ENCODE measurements at regions not wholly inside any gene's neighbourhood (a gene's known extent, or its start where the extent isn't known, plus 50 kb on each side); places are given as distances from the start of the nearest gene placed in this dataset.

DNA sequence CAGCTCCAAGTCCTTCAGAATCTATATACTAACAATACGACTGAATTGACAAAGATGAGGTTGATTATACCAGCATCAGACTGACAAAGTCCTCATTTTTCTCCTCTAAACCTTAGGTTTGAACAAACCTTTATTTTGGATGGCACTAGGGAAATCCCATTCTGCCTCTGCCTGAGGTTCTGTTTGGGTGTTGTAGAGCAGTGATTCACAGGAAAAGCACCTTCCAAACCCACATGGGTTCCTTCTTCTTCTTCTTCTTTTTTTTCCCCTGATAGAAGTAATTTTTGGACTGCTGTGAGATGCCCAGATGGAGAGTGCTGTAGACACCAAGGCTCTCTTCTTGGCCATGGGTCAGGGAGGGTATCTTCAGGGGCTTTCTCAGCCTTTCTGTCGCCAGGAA is 164.9 kb upstream of the PAPPA start:
- WGBS (ENCODE audit: low lambda C conversion rate): 94% methylated on average over 2 of the region's 2 CpGs
- ChIA-PET POLR2A (no interaction called here), CTCF (interaction anchor here (0.6 to 1.0 kb wide), 2 partner anchors 12 to 287 kb away, joined by 3 read pairs; no protein-coding TSS in a partner anchor)
- no peaks in the 10 kb centered on the region for H4K20me1 ChIP-seq (ENCODE audit: insufficient read depth)
- no peaks in the 10 kb centered on the region for H3K36me3 ChIP-seq (replicated peaks in 1 of 2; ENCODE audit: control insufficient read depth in 1 of 2, insufficient read depth in 2 of 2, low read length in 1 of 2)
- peaks cover 0 to 7% of the 10 kb centered on the region in 2 experiments; a peak in 1 of 4 replicates for H3K4me1 ChIP-seq (ENCODE audit: control insufficient read depth in 1 of 2, insufficient read depth in 2 of 2, low read depth in 1 of 2, low read length in 1 of 2)
- no peak overlapping the region for H3K27ac ChIP-seq (ENCODE audit: low read depth in 2 of 2, low read length in 1 of 2)
- H3K4me2 ChIP-seq: no peak overlapping the region
- H3K4me3 ChIP-seq (ENCODE audit: low read depth in 2 of 2, low read length in 1 of 2): no peak overlapping the region
- H3K79me2 ChIP-seq (ENCODE audit: insufficient read depth): no peaks in the 10 kb centered on the region
- no peaks in the 10 kb centered on the region for H3K27me3 ChIP-seq (ENCODE audit: insufficient read depth)
- H3F3A ChIP-seq (replicated peaks; ENCODE audit: insufficient read depth): peaks cover 13% of the 10 kb centered on the region
- TF ChIP-seq SIN3A (IDR thresholded peaks at IDR 0.05; ENCODE audit: borderline replicate concordance, low read depth, low read length) (no peak), ELF1 (IDR thresholded peaks at IDR 0.05) (no peak), FOSL2 (IDR thresholded peaks at IDR 0.05; ENCODE audit: borderline replicate concordance, low read depth) (no peak), GABPA (IDR thresholded peaks at IDR 0.05; ENCODE audit: low read depth) (no peak), EZH2phosphoT487 (IDR thresholded peaks at IDR 0.05; ENCODE audit: borderline replicate concordance, low read depth) (no peak), CHD2 (IDR thresholded peaks at IDR 0.05; ENCODE audit: low read length, partially characterized antibody) (no peak), RAD21 (IDR thresholded peaks at IDR 0.05; ENCODE audit: low read length) (no peak), RXRA (IDR thresholded peaks at IDR 0.05; ENCODE audit: borderline replicate concordance, low read depth) (no peak)
- TF ChIP-seq, protein P1, sequence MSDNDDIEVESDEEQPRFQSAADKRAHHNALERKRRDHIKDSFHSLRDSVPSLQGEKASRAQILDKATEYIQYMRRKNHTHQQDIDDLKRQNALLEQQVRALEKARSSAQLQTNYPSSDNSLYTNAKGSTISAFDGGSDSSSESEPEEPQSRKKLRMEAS (IDR thresholded peaks at IDR 0.05; ENCODE audit: low read depth): no peak
- TF ChIP-seq, protein P2, sequence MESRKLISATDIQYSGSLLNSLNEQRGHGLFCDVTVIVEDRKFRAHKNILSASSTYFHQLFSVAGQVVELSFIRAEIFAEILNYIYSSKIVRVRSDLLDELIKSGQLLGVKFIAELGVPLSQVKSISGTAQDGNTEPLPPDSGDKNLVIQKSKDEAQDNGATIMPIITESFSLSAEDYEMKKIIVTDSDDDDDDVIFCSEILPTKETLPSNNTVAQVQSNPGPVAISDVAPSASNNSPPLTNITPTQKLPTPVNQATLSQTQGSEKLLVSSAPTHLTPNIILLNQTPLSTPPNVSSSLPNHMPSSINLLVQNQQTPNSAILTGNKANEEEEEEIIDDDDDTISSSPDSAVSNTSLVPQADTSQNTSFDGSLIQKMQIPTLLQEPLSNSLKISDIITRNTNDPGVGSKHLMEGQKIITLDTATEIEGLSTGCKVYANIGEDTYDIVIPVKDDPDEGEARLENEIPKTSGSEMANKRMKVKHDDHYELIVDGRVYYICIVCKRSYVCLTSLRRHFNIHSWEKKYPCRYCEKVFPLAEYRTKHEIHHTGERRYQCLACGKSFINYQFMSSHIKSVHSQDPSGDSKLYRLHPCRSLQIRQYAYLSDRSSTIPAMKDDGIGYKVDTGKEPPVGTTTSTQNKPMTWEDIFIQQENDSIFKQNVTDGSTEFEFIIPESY (IDR thresholded peaks at IDR 0.05; ENCODE audit: borderline replicate concordance, low read depth): no peak
- TF ChIP-seq, protein P3, sequence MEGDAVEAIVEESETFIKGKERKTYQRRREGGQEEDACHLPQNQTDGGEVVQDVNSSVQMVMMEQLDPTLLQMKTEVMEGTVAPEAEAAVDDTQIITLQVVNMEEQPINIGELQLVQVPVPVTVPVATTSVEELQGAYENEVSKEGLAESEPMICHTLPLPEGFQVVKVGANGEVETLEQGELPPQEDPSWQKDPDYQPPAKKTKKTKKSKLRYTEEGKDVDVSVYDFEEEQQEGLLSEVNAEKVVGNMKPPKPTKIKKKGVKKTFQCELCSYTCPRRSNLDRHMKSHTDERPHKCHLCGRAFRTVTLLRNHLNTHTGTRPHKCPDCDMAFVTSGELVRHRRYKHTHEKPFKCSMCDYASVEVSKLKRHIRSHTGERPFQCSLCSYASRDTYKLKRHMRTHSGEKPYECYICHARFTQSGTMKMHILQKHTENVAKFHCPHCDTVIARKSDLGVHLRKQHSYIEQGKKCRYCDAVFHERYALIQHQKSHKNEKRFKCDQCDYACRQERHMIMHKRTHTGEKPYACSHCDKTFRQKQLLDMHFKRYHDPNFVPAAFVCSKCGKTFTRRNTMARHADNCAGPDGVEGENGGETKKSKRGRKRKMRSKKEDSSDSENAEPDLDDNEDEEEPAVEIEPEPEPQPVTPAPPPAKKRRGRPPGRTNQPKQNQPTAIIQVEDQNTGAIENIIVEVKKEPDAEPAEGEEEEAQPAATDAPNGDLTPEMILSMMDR (IDR thresholded peaks at IDR 0.05): no peak
- TF ChIP-seq, protein P4, sequence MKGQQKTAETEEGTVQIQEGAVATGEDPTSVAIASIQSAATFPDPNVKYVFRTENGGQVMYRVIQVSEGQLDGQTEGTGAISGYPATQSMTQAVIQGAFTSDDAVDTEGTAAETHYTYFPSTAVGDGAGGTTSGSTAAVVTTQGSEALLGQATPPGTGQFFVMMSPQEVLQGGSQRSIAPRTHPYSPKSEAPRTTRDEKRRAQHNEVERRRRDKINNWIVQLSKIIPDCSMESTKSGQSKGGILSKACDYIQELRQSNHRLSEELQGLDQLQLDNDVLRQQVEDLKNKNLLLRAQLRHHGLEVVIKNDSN (IDR thresholded peaks at IDR 0.05; ENCODE audit: borderline replicate concordance, low read depth): no peak
- DNase-seq: no peak
- H2AFZ ChIP-seq (ENCODE audit: low read depth): no peak overlapping the region
- 0 out of 2 replicates have a peak, but pooled peaks cover 5% of the 10 kb centered on the region for H3K9me3 ChIP-seq
- no peak overlapping the region for H3K9ac ChIP-seq
- H3K9me2 ChIP-seq: no peaks in the 10 kb centered on the region

DNA sequence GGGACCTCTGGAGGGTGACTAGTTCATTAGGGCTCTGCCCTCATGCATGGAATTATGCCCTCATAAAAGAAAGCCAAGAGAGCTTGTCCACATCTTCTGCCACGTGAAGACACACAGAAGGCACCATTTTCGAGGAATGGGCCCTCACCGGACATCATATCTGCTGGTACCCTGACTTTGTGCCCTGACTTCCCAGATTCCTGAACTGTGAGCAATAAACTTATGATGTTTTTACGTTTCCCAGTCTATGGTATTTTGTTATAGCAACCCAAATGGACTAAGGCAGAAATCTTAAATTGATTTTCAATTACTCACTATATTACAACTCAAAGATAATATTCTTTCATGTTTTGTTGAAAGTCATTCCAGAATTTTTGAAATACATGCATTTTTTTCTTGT is 163.8 kb upstream of the PAPPA start:
- ChIA-PET CTCF (interaction anchor here (0.8 kb wide), 1 partner anchor 17 kb away, joined by 3 read pairs; no protein-coding TSS in a partner anchor), POLR2A (no interaction called here)
- Histone ChIP-seq H4K20me1 (ENCODE audit: insufficient read depth) (no peaks in the 10 kb centered on the region), H3K4me2 (no peak overlapping the region), H3K79me2 (ENCODE audit: insufficient read depth) (no peaks in the 10 kb centered on the region), H3K9me2 (no peaks in the 10 kb centered on the region), H3F3A (replicated peaks; ENCODE audit: insufficient read depth) (peaks cover 13% of the 10 kb centered on the region), H3K27me3 (ENCODE audit: insufficient read depth) (no peaks in the 10 kb centered on the region), H3K36me3 (replicated peaks in 1 of 2; ENCODE audit: control insufficient read depth in 1 of 2, insufficient read depth in 2 of 2, low read length in 1 of 2) (no peaks in the 10 kb centered on the region), H3K4me3 (ENCODE audit: low read depth in 2 of 2, low read length in 1 of 2) (no peak overlapping the region), H3K4me1 (ENCODE audit: control insufficient read depth in 1 of 2, insufficient read depth in 2 of 2, low read depth in 1 of 2, low read length in 1 of 2) (peaks cover 0 to 16% of the 10 kb centered on the region in 2 experiments; a peak in 1 of 4 replicates), H3K9me3 (0 out of 2 replicates have a peak, but pooled peaks cover 5% of the 10 kb centered on the region), H3K27ac (ENCODE audit: low read depth in 2 of 2, low read length in 1 of 2) (peak overlapping the region in 1 of 2 experiments; percentile 47; a peak in 2 of 4 replicates), H2AFZ (ENCODE audit: low read depth) (no peak overlapping the region), H3K9ac (no peak overlapping the region)
- WGBS (ENCODE audit: low lambda C conversion rate): 80% methylated on average over 4 of the region's 4 CpGs
- no peak for DNase-seq
- TF ChIP-seq EZH2phosphoT487 (IDR thresholded peaks at IDR 0.05; ENCODE audit: borderline replicate concordance, low read depth) (no peak), EP300 (IDR thresholded peaks at IDR 0.05; ENCODE audit: borderline replicate concordance in 1 of 2, low read depth in 1 of 2, low read length in 1 of 2) (0 out of 4 replicates have a peak, but pooled peaks of 1 of the 2 experiments have one; percentile 15), YY1 (IDR thresholded peaks at IDR 0.05; ENCODE audit: low read depth) (no peak)
- TF ChIP-seq, protein P5, sequence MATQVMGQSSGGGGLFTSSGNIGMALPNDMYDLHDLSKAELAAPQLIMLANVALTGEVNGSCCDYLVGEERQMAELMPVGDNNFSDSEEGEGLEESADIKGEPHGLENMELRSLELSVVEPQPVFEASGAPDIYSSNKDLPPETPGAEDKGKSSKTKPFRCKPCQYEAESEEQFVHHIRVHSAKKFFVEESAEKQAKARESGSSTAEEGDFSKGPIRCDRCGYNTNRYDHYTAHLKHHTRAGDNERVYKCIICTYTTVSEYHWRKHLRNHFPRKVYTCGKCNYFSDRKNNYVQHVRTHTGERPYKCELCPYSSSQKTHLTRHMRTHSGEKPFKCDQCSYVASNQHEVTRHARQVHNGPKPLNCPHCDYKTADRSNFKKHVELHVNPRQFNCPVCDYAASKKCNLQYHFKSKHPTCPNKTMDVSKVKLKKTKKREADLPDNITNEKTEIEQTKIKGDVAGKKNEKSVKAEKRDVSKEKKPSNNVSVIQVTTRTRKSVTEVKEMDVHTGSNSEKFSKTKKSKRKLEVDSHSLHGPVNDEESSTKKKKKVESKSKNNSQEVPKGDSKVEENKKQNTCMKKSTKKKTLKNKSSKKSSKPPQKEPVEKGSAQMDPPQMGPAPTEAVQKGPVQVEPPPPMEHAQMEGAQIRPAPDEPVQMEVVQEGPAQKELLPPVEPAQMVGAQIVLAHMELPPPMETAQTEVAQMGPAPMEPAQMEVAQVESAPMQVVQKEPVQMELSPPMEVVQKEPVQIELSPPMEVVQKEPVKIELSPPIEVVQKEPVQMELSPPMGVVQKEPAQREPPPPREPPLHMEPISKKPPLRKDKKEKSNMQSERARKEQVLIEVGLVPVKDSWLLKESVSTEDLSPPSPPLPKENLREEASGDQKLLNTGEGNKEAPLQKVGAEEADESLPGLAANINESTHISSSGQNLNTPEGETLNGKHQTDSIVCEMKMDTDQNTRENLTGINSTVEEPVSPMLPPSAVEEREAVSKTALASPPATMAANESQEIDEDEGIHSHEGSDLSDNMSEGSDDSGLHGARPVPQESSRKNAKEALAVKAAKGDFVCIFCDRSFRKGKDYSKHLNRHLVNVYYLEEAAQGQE (IDR thresholded peaks at IDR 0.05; ENCODE audit: low read depth, low read length): no peak

Data from SK-N-SH (cell line).